Sigmoid colon (tissue), 4 donors: ENCODE measurements at regions not wholly inside any gene's neighbourhood (a gene's known extent, or its start where the extent isn't known, plus 50 kb on each side); places are given as distances from the start of the nearest gene placed in this dataset.

Source experiments
- CTCF ChIP-seq, 4 experiments: fragments of 450-650 bp in 3 of 4; fragments of 200-600 bp in 1 of 4; IDR thresholded peaks; one replicate each; pipeline ENCODE4 v1.5.1; 2016 to 2019; ENCODE audit warnings: antibody characterized with exemption in 4 of 4, mild to moderate bottlenecking in 3 of 4, moderate library complexity in 2 of 4
- EP300 ChIP-seq, 4 donors: sonication (generic); formaldehyde crosslinking; IDR thresholded peaks; one replicate each; pipeline ENCODE4 v1.6.1; 2017; ENCODE audit warnings: antibody characterized with exemption in 4 of 4
- POLR2A ChIP-seq, 2 donors: fragments of 450-650 bp; IDR thresholded peaks; one replicate each; pipeline ENCODE4 v1.6.1; 2016; ENCODE audit warnings: antibody characterized with exemption in 2 of 2, mild to moderate bottlenecking in 2 of 2, moderate library complexity in 2 of 2
- POLR2AphosphoS5 ChIP-seq, 4 donors: sonication (generic); formaldehyde crosslinking; IDR thresholded peaks; one replicate each; pipeline ENCODE4 v1.6.1; 2017; ENCODE audit warnings: antibody characterized with exemption in 4 of 4

DNA sequence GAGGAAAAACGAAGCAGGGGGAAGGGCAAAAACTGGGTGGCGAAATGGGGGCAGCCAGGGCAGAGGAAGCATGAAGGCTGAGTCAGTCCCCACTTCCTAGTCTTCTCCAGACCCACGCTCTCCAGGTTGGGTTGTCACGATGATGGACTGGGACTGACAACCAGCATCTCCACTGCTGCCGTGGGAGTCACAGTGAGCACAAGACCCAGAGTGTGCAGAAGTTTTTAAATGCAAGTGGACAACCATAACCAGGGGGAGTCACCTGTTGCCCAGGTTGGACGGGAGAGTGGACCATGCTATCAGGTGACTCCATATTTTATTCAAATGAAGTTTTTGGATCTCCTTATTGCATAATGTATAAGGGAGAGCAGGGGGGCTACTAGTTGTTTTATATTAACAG lies 511.4 kb upstream of the ZFP42 start:
- TF ChIP-seq CTCF (IDR thresholded peaks at IDR 0.05) = no peak
- no peak for TF ChIP-seq POLR2A (IDR thresholded peaks at IDR 0.05)
- TF ChIP-seq POLR2AphosphoS5 (IDR thresholded peaks at IDR 0.05) = no peak
- no peak for TF ChIP-seq EP300 (IDR thresholded peaks at IDR 0.05)
